HCT116 (cell line): ENCODE measurements at regions not wholly inside any gene's neighbourhood (a gene's known extent, or its start where the extent isn't known, plus 50 kb on each side); places are given as distances from the start of the nearest gene placed in this dataset.

Experiments
- ATAC-seq: fragments of 200-7000 bp; cut with Tn5 transposase; 2 replicates; pipeline ENCODE4 v1.9.1; 2020; ENCODE audit warnings: mild to moderate bottlenecking, moderate library complexity
- BruUV-seq: library from RNA; stranded (reverse); fragments of 400-500 nt; replicated peaks from 2 replicates; lab custom pipeline; 2021; lab: Mats Ljungman, UMichigan
- CTCF ChIA-PET: fragments of 300-600 bp; sonication (Branson Sonifier 250); formaldehyde crosslinking; loops from one replicate; lab custom pipeline; 2021; ENCODE audit warnings: antibody characterized with exemption; lab: Charles Lee
- POLR2A ChIA-PET: fragments of 300-600, 350-600 bp; sonication (Branson Sonifier 250); formaldehyde crosslinking; loops from one replicate; lab custom pipeline; 2021; ENCODE audit warnings: antibody characterized with exemption; lab: Charles Lee
- RAD21 ChIA-PET, 2 experiments: fragments of 300-600 bp; sonication (Branson Sonifier 250); formaldehyde crosslinking; loops; one replicate each; lab custom pipeline; 2023; ENCODE audit warnings: low total read pairs in 2 of 2; ENCODE audit not compliant: uncharacterized antibody in 2 of 2, unreplicated experiment in 2 of 2, low non-redundant PET in 1 of 2; lab: Charles Lee
- DNase-seq: peaks from one replicate; pipeline ENCODE4 v3.0.0-alpha.2; 2010; ENCODE audit warnings: low read depth, low spot score
- H2AFZ ChIP-seq: fragments of 200-600 bp; shearing (Covaris generic), sonication (generic); 2 replicates; pipeline ENCODE4 v1.6.1; 2017; ENCODE audit warnings: low read depth, mixed run types, mixed read lengths, antibody characterized with exemption, low read length; ENCODE audit not compliant: poor library complexity, severe bottlenecking
- H3K27ac ChIP-seq: 2 replicates; pipeline ENCODE4 v1.5.1; 2012; ENCODE audit warnings: low read depth, low read length
- H3K27me3 ChIP-seq: fragments of 200-600 bp; sonication (generic); 2 replicates; pipeline ENCODE4 v1.6.1; 2016; ENCODE audit warnings: mixed run types, low read length, mixed read lengths; ENCODE audit not compliant: insufficient read depth
- H3K36me3 ChIP-seq, 2 experiments: fragments of 200-500 bp in 1 of 2; fragments of 200-600 bp in 1 of 2; sonication (Bioruptor generic) in 1 of 2; sonication (generic) in 1 of 2; 2 replicates each; pipeline versions ENCODE4 v1.5.1 to v1.6.1; 2014 to 2016; ENCODE audit warnings: low read length in 2 of 2, inconsistent platforms in 1 of 2, mixed read lengths in 1 of 2, mixed run types in 1 of 2; ENCODE audit not compliant: insufficient read depth in 2 of 2, control insufficient read depth in 1 of 2
- H3K4me1 ChIP-seq, 2 experiments: fragments of 200-600 bp in 1 of 2; sonication (generic) in 1 of 2; 2 replicates each; pipeline versions ENCODE4 v1.5.1 to v1.6.1; 2012 to 2017; ENCODE audit warnings: low read length in 2 of 2, inconsistent platforms in 1 of 2, mild to moderate bottlenecking in 1 of 2, mixed read lengths in 1 of 2, mixed run types in 1 of 2, moderate library complexity in 1 of 2; ENCODE audit not compliant: insufficient read depth in 2 of 2, control insufficient read depth in 1 of 2
- H3K4me2 ChIP-seq: fragments of 200-600 bp; sonication (generic); 2 replicates; pipeline ENCODE4 v1.6.1; 2017; ENCODE audit warnings: mixed run types, low read length, mixed read lengths
- H3K4me3 ChIP-seq, 2 experiments: fragments of 200-600 bp in 1 of 2; sonication (generic) in 1 of 2; replicated peaks in 1 of 2; 2 replicates each; pipeline ENCODE4 v1.5.1; 2011 to 2016; ENCODE audit warnings: low read length in 2 of 2, control low read depth in 1 of 2, low read depth in 1 of 2, mild to moderate bottlenecking in 1 of 2, mixed read lengths in 1 of 2, mixed run types in 1 of 2
- H3K79me2 ChIP-seq: fragments of 200-600 bp; sonication (generic); 2 replicates; pipeline ENCODE4 v1.6.1; 2017; ENCODE audit warnings: mild to moderate bottlenecking, mixed run types, low read length, moderate library complexity, mixed read lengths; ENCODE audit not compliant: insufficient read depth
- H3K9ac ChIP-seq: fragments of 200-600 bp; sonication (generic); 2 replicates; pipeline ENCODE4 v1.6.1; 2016; ENCODE audit warnings: low read length, mixed read lengths
- H3K9me2 ChIP-seq: fragments of 200-600 bp; sonication (generic), shearing (Covaris generic); 2 replicates; pipeline ENCODE4 v1.6.1; 2017; ENCODE audit warnings: mixed run types, mild to moderate bottlenecking, moderate library complexity; ENCODE audit not compliant: insufficient read depth
- H3K9me3 ChIP-seq, 2 experiments: fragments of 200-500 bp in 1 of 2; fragments of 200-600 bp in 1 of 2; sonication (Bioruptor generic) in 1 of 2; sonication (generic) in 1 of 2; 2 replicates each; pipeline ENCODE4 v1.6.1; 2014 to 2017; ENCODE audit warnings: low read length in 2 of 2, mixed read lengths in 2 of 2, inconsistent platforms in 1 of 2, low read depth in 1 of 2, mild to moderate bottlenecking in 1 of 2, mixed run types in 1 of 2, moderate library complexity in 1 of 2; ENCODE audit not compliant: control insufficient read depth in 1 of 2, insufficient read depth in 1 of 2
- H4K20me1 ChIP-seq: fragments of 200-600 bp; sonication (generic), shearing (Covaris generic); 2 replicates; pipeline ENCODE4 v1.6.1; 2017; ENCODE audit warnings: mixed run types, mild to moderate bottlenecking, moderate library complexity; ENCODE audit not compliant: insufficient read depth
- CBX3 ChIP-seq: IDR thresholded peaks from 2 replicates; pipeline ENCODE4 v1.6.1; 2012; ENCODE audit warnings: low read depth
- CEBPB ChIP-seq: IDR thresholded peaks from 2 replicates; pipeline ENCODE4 v1.6.1; 2012; ENCODE audit warnings: low read depth
- EGR1 ChIP-seq: IDR thresholded peaks from 2 replicates; pipeline ENCODE4 v1.6.1; 2012; ENCODE audit warnings: low read depth
- JUND ChIP-seq: IDR thresholded peaks from 2 replicates; pipeline ENCODE4 v1.6.1; 2012
- POLR2AphosphoS5 ChIP-seq: IDR thresholded peaks from 2 replicates; pipeline ENCODE4 v1.6.1; 2011; ENCODE audit warnings: mild to moderate bottlenecking, low read depth, low read length, moderate library complexity
- RAD21 ChIP-seq: IDR thresholded peaks from 2 replicates; pipeline ENCODE4 v1.6.1; 2012; ENCODE audit warnings: low read depth, mild to moderate bottlenecking
- SIN3A ChIP-seq: IDR thresholded peaks from 2 replicates; pipeline ENCODE4 v1.6.1; 2012; ENCODE audit warnings: low read depth
- SP1 ChIP-seq: IDR thresholded peaks from 2 replicates; pipeline ENCODE4 v1.6.1; 2012; ENCODE audit warnings: low read depth
- TCF7L2 ChIP-seq: IDR thresholded peaks from 2 replicates; pipeline ENCODE4 v1.7.0; 2011; ENCODE audit warnings: borderline replicate concordance, inconsistent platforms; ENCODE audit not compliant: insufficient read depth, insufficient read length; ENCODE audit errors: extremely low read depth
- ZBTB33 ChIP-seq: IDR thresholded peaks from 2 replicates; pipeline ENCODE4 v1.6.1; 2011; ENCODE audit warnings: mild to moderate bottlenecking, low read length, moderate library complexity; ENCODE audit not compliant: insufficient replicate concordance; ENCODE audit errors: extremely low read depth
- ZFX ChIP-seq: fragments of 450-650 bp; IDR thresholded peaks from 2 replicates; pipeline ENCODE4 v1.6.1; 2017
- ZNF274 ChIP-seq: fragments of 200-500 bp; sonication (Bioruptor generic); IDR thresholded peaks from 2 replicates; pipeline ENCODE4 v1.6.1; 2014; ENCODE audit warnings: mild to moderate bottlenecking, low read depth, low read length, inconsistent platforms
- intact Hi-C: fragments of 100-400 bp; cut with micrococcal nuclease; formaldehyde crosslinking; loops from 2 replicates; pipeline ENCODE4 v1.10.0; 2022
- TF ChIP-seq, protein P1 (sequence below): IDR thresholded peaks from 2 replicates; pipeline ENCODE4 v1.6.1; 2012; ENCODE audit warnings: low read depth
- TF ChIP-seq, protein P2 (sequence below), 3 experiments: fragments of 200-600 bp in 1 of 3; sonication (generic) in 1 of 3; IDR thresholded peaks in 2 of 3; conservative IDR thresholded peaks in 1 of 3; 2 replicates each; pipeline ENCODE4 v1.5.1; 2012 to 2017; ENCODE audit warnings: low read depth in 2 of 3, low read length in 2 of 3, antibody characterized with exemption in 1 of 3, borderline replicate concordance in 1 of 3, control low read depth in 1 of 3, mild to moderate bottlenecking in 1 of 3, mixed read lengths in 1 of 3, mixed run types in 1 of 3, moderate library complexity in 1 of 3; ENCODE audit not compliant: insufficient read depth in 1 of 3

DNA sequence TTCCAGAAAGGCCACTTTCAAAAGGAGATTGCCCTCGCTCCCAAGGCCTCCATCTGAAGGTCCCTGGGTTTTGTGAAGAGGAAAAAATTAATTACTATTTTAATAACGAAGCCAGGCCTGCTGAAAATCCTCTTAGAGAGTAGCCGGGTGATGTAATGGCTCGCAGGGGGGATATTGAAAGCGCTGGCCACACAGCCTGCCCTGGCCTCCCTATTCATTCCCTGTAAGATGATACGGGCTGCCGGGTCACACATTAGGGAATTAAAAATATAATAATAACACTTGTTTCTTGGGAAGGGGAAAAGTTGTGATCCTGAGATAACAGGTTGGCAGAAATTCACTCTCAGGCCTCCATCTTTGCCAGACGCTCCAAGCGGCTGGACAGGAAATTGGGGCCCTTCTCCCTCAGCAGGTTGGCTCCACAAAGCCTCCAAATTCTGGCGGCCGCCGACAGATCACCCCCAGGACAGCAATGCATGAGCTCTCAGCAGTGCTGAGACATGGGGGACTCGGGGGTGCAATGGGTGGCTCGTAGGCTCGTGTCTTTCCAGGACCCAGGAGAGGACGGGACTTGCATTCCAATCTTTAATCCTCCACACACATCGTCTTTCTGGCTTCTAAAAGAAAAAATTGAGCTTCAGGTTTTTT is 299.9 kb upstream of the SALL3 start:
- Histone ChIP-seq H3K27me3 (0 out of 2 replicates have a peak, but pooled peaks cover 6% of the 10 kb centered on the region), H3K36me3 (no peaks in the 10 kb centered on the region), H3K9me2 (no peaks in the 10 kb centered on the region), H3K9ac (no peak overlapping the region), H3K79me2 (no peaks in the 10 kb centered on the region), H4K20me1 (no peaks in the 10 kb centered on the region), H3K9me3 (no peaks in the 10 kb centered on the region), H2AFZ (no peak overlapping the region), H3K4me2 (no peak overlapping the region), H3K27ac (no peak overlapping the region)
- DNase-seq (no peak), ATAC-seq (no peak)
- POLR2A ChIA-PET, result no interaction called here
- RAD21 ChIA-PET, result no interaction called here
- intact Hi-C loops, result no loop called here
- TF ChIP-seq RAD21 (no peak), CBX3 (no peak), ZNF274 (no peak), SIN3A (no peak), CEBPB (no peak), ZFX (no peak), ZBTB33 (no peak), TCF7L2 (no peak), POLR2AphosphoS5 (no peak), JUND (no peak), SP1 (no peak), EGR1 (no peak)
- TF ChIP-seq, protein P1, sequence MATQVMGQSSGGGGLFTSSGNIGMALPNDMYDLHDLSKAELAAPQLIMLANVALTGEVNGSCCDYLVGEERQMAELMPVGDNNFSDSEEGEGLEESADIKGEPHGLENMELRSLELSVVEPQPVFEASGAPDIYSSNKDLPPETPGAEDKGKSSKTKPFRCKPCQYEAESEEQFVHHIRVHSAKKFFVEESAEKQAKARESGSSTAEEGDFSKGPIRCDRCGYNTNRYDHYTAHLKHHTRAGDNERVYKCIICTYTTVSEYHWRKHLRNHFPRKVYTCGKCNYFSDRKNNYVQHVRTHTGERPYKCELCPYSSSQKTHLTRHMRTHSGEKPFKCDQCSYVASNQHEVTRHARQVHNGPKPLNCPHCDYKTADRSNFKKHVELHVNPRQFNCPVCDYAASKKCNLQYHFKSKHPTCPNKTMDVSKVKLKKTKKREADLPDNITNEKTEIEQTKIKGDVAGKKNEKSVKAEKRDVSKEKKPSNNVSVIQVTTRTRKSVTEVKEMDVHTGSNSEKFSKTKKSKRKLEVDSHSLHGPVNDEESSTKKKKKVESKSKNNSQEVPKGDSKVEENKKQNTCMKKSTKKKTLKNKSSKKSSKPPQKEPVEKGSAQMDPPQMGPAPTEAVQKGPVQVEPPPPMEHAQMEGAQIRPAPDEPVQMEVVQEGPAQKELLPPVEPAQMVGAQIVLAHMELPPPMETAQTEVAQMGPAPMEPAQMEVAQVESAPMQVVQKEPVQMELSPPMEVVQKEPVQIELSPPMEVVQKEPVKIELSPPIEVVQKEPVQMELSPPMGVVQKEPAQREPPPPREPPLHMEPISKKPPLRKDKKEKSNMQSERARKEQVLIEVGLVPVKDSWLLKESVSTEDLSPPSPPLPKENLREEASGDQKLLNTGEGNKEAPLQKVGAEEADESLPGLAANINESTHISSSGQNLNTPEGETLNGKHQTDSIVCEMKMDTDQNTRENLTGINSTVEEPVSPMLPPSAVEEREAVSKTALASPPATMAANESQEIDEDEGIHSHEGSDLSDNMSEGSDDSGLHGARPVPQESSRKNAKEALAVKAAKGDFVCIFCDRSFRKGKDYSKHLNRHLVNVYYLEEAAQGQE, result no peak
- TF ChIP-seq, protein P2, sequence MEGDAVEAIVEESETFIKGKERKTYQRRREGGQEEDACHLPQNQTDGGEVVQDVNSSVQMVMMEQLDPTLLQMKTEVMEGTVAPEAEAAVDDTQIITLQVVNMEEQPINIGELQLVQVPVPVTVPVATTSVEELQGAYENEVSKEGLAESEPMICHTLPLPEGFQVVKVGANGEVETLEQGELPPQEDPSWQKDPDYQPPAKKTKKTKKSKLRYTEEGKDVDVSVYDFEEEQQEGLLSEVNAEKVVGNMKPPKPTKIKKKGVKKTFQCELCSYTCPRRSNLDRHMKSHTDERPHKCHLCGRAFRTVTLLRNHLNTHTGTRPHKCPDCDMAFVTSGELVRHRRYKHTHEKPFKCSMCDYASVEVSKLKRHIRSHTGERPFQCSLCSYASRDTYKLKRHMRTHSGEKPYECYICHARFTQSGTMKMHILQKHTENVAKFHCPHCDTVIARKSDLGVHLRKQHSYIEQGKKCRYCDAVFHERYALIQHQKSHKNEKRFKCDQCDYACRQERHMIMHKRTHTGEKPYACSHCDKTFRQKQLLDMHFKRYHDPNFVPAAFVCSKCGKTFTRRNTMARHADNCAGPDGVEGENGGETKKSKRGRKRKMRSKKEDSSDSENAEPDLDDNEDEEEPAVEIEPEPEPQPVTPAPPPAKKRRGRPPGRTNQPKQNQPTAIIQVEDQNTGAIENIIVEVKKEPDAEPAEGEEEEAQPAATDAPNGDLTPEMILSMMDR (IDR thresholded peaks at IDR 0.05 in 2 of 3, conservative IDR thresholded peaks at IDR 0.05 in 1 of 3; ENCODE audit: borderline replicate concordance in 1 of 3, insufficient read depth in 1 of 3, low read depth in 2 of 3, low read length in 2 of 3), result no peak
- TF ChIP-seq, all 23 proteins: peak for 0
- BruUV-seq, result no TSS peak
- H3K4me3 ChIP-seq, result no peak overlapping the region
- H3K4me1 ChIP-seq, result no peaks in the 10 kb centered on the region
- CTCF ChIA-PET, result no interaction called here
